Posterior cingulate gyrus (tissue), 11 donors: ENCODE measurements at regions not wholly inside any gene's neighbourhood (a gene's known extent, or its start where the extent isn't known, plus 50 kb on each side); places are given as distances from the start of the nearest gene placed in this dataset.
"Not testable (repeated sequence)": the region's sequence is repeated elsewhere in the genome, so short reads cannot be mapped to it uniquely, and the experiment has no call there.

Experiments
- DNase-seq, 10 donors: peaks; one replicate each; pipeline versions ENCODE4 v3.0.0 to v3.0.0-alpha.2; 2020 to 2021; ENCODE audit warnings: mixed read lengths in 3 of 10
- intact Hi-C: fragments of 100-400 bp; cut with DNase I; formaldehyde crosslinking; loops from one replicate; pipeline ENCODE4 v1.15.1; 2023

DNA sequence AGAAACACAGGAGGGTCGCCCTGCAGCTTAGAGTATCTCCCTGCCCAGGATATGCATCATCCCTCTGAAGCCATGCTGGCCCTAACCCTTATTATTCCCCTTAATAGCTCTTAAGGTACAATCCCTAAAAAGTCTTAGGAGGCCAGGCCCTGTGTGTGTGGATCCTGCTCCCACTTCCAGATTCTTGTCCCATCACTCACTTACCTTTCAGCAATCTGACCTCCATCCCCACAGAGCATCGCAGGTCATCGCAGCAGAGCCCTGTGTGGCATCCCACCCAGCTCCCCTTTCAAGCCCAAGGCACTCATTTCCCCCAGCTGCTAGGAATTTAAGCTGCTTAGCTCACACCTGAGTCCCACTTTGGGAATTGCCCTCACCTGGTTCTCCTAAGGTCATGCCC, 223.8 kb upstream of the SMLR1 start:
- no peak for DNase-seq
- intact Hi-C loops: no loop called here

DNA sequence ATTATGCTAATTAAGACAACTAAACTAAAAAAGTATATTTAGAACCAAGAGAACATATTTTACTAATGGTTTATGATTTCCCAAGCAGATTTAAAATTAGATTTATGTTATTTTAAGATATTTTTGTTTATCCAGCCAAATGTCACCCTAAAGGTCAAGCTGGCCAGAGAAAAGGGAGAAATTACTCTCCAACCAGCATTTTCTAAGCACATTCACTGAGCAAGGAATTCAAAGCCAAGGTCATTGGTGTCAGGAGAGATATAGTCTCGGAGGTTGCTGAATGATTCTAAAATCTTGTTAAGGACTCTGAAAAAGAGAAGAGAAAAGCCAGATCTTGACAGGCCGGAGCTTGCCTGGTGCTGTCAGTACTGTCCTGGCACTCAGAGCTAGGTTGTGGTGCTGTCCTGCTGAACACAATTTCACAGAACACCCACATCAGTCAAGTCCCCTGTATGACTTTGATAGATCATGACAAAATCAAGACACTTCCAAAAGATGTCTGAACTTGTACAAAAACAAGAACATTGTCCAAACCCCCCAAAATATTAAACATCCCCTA, 222.3 kb upstream of the SMLR1 start:
- intact Hi-C loops: no loop called here
- DNase-seq: no peak

DNA sequence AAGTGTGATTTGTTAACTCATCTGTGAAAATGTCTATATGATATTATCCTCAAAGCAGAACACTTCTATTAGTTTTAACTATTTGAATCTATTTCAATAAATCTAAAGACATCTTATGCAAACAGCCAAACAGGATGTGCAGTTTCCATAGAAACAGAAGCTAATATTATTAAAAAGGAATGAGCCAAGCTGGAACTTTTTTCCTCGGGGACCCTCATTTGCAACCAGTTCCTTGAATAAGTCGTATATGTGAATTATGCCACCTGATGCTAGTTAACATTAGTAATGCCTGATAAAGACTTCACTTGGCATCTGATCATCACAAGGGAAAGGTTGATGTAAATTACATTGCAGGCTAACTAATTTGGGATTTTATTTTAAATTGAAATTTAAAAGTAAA, 216.9 kb upstream of the SMLR1 start:
- DNase-seq: no peak
- intact Hi-C loops: no loop called here

- no peak for DNase-seq
- intact Hi-C loops: no loop called here
Measured at GRCh38 chr6:130611366-130611765, 215.8 kb upstream of the SMLR1 start.

- DNase-seq: no peak
- intact Hi-C loops: no loop called here
Measured at GRCh38 chr6:130613176-130613575, 214.0 kb upstream of the SMLR1 start.

DNA sequence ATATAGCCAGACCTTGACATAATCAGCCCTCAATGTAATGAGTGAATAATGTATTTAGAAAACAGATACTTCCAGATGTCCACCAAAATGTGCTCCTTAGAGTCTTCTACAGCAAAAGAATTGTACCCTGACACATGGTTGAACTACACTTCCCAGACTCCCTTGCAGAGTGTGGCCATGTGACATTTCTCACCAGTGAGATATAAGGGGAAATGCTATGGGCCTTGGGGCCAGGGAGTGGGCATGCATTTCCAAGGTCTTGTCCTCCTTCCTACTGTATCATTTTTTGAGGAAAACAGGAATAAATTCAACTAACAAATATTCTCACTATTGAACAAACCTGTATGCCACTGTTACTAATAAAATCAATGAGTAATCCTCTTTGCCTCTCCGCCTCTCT, 211.4 kb upstream of the SMLR1 start:
- no peak for DNase-seq
- intact Hi-C loops: no loop called here

GRCh38 chr6:130617658-130618057, 209.5 kb upstream of the SMLR1 start:
- no peak for DNase-seq

GRCh38 chr6:130618806-130619205, 208.4 kb upstream of the SMLR1 start:
- DNase-seq, intact Hi-C loops: not testable (repeated sequence)

More at GRCh38 chr6:130617658-130618057, 209.5 kb upstream of the SMLR1 start:
- intact Hi-C loops: no loop called here

- intact Hi-C loops: no loop called here
- DNase-seq: no peak
Measured at GRCh38 chr6:130620338-130620781, 206.8 kb upstream of the SMLR1 start.

GRCh38 chr6:130622142-130622541, 205.1 kb upstream of the SMLR1 start:
- intact Hi-C loops: no loop called here
- DNase-seq: no peak

GRCh38 chr6:130624046-130624445, 203.2 kb upstream of the SMLR1 start:
- DNase-seq: no peak
- intact Hi-C loops: no loop called here

- intact Hi-C loops: no loop called here
Measured at GRCh38 chr6:130625825-130626527, 201.2 kb upstream of the SMLR1 start.

GRCh38 chr6:130628862-130629261, 198.3 kb upstream of the SMLR1 start:
- DNase-seq: no peak
- intact Hi-C loops: no loop called here

More at GRCh38 chr6:130625825-130626527, 201.2 kb upstream of the SMLR1 start:
- no peak for DNase-seq

DNA sequence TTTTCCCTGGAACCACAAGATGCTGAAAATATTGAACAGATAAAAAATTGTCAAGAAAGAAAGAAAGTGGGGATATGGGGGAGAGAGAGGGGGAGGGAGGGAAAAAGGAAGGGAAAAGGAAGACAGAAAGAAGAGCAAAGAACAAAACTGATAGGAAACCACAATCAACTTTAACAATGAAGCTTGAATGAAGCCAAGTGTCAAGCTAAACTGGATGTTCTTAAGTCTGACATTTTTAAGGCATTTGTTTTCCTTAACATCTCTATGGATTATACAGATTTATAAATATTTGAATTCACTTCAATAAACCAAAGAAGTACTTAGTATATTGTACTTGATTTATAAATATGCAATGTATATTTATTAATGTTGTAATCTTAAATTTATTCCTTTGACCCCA, 197.6 kb upstream of the SMLR1 start:
- intact Hi-C loops: no loop called here
- DNase-seq: no peak

DNA sequence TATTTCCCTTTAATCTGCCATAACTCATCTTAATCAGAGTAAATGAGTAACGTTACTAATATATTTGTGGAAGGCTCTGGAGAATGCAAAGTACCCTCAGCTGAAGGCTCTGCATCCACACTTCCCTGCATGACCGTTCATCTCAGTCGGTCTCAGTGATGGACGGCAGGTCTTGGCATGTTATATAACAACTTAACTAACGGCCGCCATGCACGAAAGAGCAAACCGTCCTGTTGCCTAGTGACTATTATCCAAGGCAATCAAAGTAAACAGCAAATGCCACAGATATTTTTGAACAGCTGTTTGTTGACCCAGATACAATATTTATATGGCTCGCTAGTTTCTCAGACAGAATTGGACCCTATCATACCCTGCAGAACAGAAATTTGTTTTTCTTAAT, 194.9 kb upstream of the SMLR1 start:
- DNase-seq: peak in 4 of 10 donors; percentile 5 to 70 (median 36)
- intact Hi-C loops: no loop called here

DNA sequence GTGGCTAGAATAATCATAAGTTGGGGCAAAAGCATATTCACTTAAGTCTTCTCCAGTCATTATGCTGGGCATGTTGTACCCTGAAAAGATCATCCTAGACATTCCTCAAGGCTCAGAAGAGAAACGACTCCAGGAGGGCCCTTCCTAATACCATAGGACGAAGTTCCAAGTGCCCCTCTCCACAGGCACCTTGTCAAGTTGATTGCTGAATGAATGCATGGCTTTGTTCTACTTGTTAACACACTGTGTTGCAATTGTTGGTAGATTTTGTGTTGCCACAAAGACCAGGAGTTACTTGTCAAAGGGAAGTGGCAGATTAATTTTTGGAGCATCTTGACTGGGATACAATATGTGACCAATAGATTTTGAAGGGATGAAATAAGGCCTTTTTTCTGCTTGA, 194.3 kb upstream of the SMLR1 start:
- DNase-seq: no peak
- intact Hi-C loops: no loop called here

- intact Hi-C loops: no loop called here
- peak in 4 of 10 donors; percentile 4 to 85 (median 20) for DNase-seq
Measured at GRCh38 chr6:130643361-130643760, 183.8 kb upstream of the SMLR1 start.

- DNase-seq: no peak
- intact Hi-C loops: no loop called here
Measured at GRCh38 chr6:130644175-130644574, 183.0 kb upstream of the SMLR1 start.

GRCh38 chr6:130644769-130645168, 182.4 kb upstream of the SMLR1 start:
- intact Hi-C loops: not testable (repeated sequence)

GRCh38 chr6:130647246-130647645, 180.0 kb upstream of the SMLR1 start:
- intact Hi-C loops: no loop called here
- DNase-seq: no peak

More at GRCh38 chr6:130644769-130645168, 182.4 kb upstream of the SMLR1 start:
- not testable (repeated sequence) for DNase-seq

DNA sequence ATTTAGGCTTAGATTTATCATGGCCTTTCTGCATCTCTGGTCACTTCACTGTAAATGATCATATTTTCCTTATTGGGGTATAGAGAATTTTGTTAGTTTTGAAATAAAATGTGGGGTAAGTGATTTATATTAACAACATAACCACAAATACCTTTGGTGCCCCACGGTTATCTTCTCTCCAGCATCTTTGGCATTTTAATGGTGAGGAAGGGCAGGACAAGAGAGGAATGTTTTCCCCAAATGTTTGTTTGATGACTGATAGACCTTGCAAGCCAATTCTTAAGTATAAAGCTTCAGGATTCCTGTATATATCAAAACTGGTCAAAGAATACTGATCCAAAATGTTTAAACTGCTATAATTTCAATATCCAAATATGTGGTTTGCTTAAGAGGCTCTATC, 171.6 kb upstream of the SMLR1 start:
- intact Hi-C loops: no loop called here
- no peak for DNase-seq

GRCh38 chr6:130661077-130661476, 166.1 kb upstream of the SMLR1 start:
- intact Hi-C loops: no loop called here
- no peak for DNase-seq
